ENCODE measurements at regions not wholly inside any gene's neighbourhood (a gene's known extent, or its start where the extent isn't known, plus 50 kb on each side); places are given as distances from the start of the nearest gene placed in this dataset.

DNA sequence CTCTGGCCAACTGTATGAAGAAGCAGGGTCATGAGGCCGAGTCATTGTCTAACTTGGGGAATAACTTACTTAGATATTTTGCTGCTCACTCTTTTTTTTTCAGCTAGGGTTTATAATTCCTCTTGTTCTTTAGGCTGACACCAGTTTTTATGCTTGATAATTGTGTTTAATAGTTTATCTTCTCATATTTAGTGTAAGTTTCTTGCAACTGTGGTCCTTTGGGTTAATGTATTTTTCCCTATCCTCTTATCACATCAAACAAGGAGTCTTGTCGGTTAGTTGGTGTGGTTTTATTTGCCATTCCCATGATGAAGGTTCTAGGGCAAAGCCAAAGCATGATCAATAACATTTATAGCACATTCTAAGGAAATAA lies 204.6 kb downstream of the NUFIP1 start:
- no peaks in the 10 kb centered on the region for H3K4me1 ChIP-seq (ENCODE audit: insufficient read depth)
- H2AFZ ChIP-seq, result no peak overlapping the region
- H3K36me3 ChIP-seq (replicated peaks; ENCODE audit: insufficient read depth, low read depth), result no peaks in the 10 kb centered on the region
- H3K9me3 ChIP-seq (ENCODE audit: low read depth), result no peaks in the 10 kb centered on the region
- H4K20me1 ChIP-seq (ENCODE audit: insufficient read depth, poor library complexity, severe bottlenecking), result no peaks in the 10 kb centered on the region
- H3K4me2 ChIP-seq, result no peak overlapping the region
- no peaks in the 10 kb centered on the region for H3K79me2 ChIP-seq
- no peaks in the 10 kb centered on the region for H3K9me2 ChIP-seq (replicated peaks; ENCODE audit: insufficient read depth)
- WGBS (ENCODE audit: low lambda C conversion rate, missing lambda C conversion rate), result 85% methylated on average over 2 of the region's 2 CpGs
- no peak overlapping the region for H3K4me3 ChIP-seq
- TF ChIP-seq EZH2phosphoT487 (IDR thresholded peaks at IDR 0.05; ENCODE audit: low read depth, severe bottlenecking, unreplicated experiment), result no peak
- TF ChIP-seq, protein P1, sequence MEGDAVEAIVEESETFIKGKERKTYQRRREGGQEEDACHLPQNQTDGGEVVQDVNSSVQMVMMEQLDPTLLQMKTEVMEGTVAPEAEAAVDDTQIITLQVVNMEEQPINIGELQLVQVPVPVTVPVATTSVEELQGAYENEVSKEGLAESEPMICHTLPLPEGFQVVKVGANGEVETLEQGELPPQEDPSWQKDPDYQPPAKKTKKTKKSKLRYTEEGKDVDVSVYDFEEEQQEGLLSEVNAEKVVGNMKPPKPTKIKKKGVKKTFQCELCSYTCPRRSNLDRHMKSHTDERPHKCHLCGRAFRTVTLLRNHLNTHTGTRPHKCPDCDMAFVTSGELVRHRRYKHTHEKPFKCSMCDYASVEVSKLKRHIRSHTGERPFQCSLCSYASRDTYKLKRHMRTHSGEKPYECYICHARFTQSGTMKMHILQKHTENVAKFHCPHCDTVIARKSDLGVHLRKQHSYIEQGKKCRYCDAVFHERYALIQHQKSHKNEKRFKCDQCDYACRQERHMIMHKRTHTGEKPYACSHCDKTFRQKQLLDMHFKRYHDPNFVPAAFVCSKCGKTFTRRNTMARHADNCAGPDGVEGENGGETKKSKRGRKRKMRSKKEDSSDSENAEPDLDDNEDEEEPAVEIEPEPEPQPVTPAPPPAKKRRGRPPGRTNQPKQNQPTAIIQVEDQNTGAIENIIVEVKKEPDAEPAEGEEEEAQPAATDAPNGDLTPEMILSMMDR (IDR thresholded peaks at IDR 0.05; ENCODE audit: poor library complexity), result no peak
- TF ChIP-seq EZH2 (IDR thresholded peaks at IDR 0.05; ENCODE audit: borderline replicate concordance), result no peak
- no peak for DNase-seq (ENCODE audit: low spot score)
- no peak overlapping the region for H3K27ac ChIP-seq
- H3K27me3 ChIP-seq, result no peaks in the 10 kb centered on the region

DNA sequence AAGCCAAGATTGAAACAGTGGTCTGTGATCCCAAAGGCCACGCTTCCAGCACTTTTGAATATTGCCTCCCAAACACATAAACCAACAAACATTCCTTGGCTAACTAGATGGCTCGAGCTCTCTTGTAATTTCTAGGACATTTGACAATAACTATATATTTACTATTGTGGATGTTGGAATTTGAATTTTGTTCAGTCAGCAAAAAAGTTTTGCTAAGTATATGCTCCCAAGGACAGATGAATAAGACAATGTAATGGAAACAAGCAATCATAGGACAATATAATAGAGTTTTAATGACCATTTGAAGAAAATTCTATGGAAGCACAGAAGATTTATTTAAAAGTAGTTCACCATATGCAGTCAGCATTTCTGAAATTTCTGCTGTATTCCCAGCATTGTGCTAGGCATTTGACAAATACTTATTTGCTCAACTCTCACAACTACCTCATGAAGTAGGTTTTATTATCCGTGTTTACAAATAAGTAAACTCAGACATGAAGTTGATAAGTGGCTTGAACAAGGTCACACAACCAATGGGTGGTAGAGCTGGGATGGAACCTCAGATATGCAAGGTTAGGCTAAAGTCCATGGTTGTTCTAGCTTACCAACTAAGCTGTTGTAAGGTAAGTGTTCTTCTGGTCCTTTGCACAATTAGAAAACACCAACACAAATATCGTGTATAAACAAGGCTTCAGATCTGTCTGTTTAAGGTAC lies 205.1 kb downstream of the NUFIP1 start:
- Histone ChIP-seq H3K9me3 (ENCODE audit: low read depth) (no peaks in the 10 kb centered on the region), H4K20me1 (ENCODE audit: insufficient read depth, poor library complexity, severe bottlenecking) (no peaks in the 10 kb centered on the region), H2AFZ (no peak overlapping the region), H3K27ac (no peak overlapping the region), H3K4me2 (no peak overlapping the region), H3K4me1 (ENCODE audit: insufficient read depth) (no peaks in the 10 kb centered on the region), H3K79me2 (no peaks in the 10 kb centered on the region), H3K27me3 (no peaks in the 10 kb centered on the region), H3K36me3 (replicated peaks; ENCODE audit: insufficient read depth, low read depth) (no peaks in the 10 kb centered on the region), H3K4me3 (no peak overlapping the region), H3K9me2 (replicated peaks; ENCODE audit: insufficient read depth) (no peaks in the 10 kb centered on the region)
- TF ChIP-seq, protein P1 (IDR thresholded peaks at IDR 0.05; ENCODE audit: poor library complexity), result no peak
- TF ChIP-seq EZH2phosphoT487 (IDR thresholded peaks at IDR 0.05; ENCODE audit: low read depth, severe bottlenecking, unreplicated experiment), result no peak
- WGBS (ENCODE audit: low lambda C conversion rate, missing lambda C conversion rate), result 75% methylated on average over 4 of the region's 4 CpGs
- DNase-seq (ENCODE audit: low spot score), result no peak

DNA sequence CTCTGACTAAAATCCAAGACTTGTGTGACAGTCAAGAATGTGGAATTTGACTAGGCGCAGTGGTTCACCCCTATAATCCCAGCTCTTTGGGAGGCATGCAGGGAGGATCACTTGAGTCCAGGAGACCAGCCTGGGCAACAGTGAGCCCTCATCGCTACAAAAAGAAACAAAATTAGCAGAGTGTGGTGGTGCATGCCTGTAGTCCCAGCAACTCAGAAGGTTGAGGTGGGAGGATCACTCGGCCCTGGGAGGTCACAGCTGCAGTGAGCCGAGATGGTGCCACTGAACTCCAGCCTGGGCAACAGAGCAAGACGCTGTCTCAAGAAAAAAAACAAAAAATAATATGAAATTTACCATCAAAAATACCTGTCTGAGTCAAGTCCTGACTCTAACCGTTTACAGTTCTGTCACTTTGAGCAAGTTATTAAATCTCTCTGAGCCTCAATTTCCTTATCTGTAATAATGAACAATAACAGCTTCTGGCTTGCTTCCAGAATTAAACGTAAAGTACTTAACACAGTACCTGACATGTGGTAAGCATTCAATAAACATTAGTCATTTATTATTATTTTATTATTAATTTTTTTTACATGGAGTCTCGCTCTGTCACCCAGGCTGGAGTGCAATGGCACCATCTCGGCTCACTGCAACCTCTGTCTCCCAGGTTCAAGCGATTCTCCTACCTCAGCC lies 204.6 kb upstream of the TSC22D1 start:
- Histone ChIP-seq H3K9me2 (replicated peaks; ENCODE audit: insufficient read depth) (no peaks in the 10 kb centered on the region), H2AFZ (no peak overlapping the region), H3K79me2 (no peaks in the 10 kb centered on the region), H3K9me3 (ENCODE audit: low read depth) (no peaks in the 10 kb centered on the region), H3K27ac (no peak overlapping the region), H3K4me2 (no peak overlapping the region), H3K36me3 (replicated peaks; ENCODE audit: insufficient read depth, low read depth) (no peaks in the 10 kb centered on the region), H4K20me1 (ENCODE audit: insufficient read depth, poor library complexity, severe bottlenecking) (no peaks in the 10 kb centered on the region), H3K27me3 (no peaks in the 10 kb centered on the region), H3K4me1 (ENCODE audit: insufficient read depth) (no peaks in the 10 kb centered on the region), H3K4me3 (no peak overlapping the region)
- WGBS (ENCODE audit: low lambda C conversion rate, missing lambda C conversion rate), result 93% methylated on average over 10 of the region's 10 CpGs
- DNase-seq (ENCODE audit: low spot score), result no peak
- TF ChIP-seq EZH2phosphoT487 (IDR thresholded peaks at IDR 0.05; ENCODE audit: low read depth, severe bottlenecking, unreplicated experiment) (no peak), EZH2 (IDR thresholded peaks at IDR 0.05; ENCODE audit: borderline replicate concordance) (no peak)
- TF ChIP-seq, protein P1 (IDR thresholded peaks at IDR 0.05; ENCODE audit: poor library complexity), result no peak
